Skeletal muscle satellite cell (primary cell): ENCODE measurements at regions not wholly inside any gene's neighbourhood (a gene's known extent, or its start where the extent isn't known, plus 50 kb on each side); places are given as distances from the start of the nearest gene placed in this dataset.
"Not testable (repeated sequence)": the region's sequence is repeated elsewhere in the genome, so short reads cannot be mapped to it uniquely, and the experiment has no call there.

ENCODE experiments used
- H3K27me3 ChIP-seq: 2 replicates; pipeline ENCODE4 v1.7.0; 2013; ENCODE audit warnings: low read length; ENCODE audit not compliant: control insufficient read depth, insufficient read depth
- H3K36me3 ChIP-seq: 2 replicates; pipeline ENCODE4 v1.7.0; 2013; ENCODE audit warnings: mild to moderate bottlenecking, control low read depth, low read length; ENCODE audit not compliant: insufficient read depth
- H3K4me1 ChIP-seq: 2 replicates; pipeline ENCODE4 v1.7.0; 2013; ENCODE audit warnings: low read length; ENCODE audit not compliant: control insufficient read depth, insufficient read depth
- H3K4me2 ChIP-seq: 2 replicates; pipeline ENCODE4 v1.7.0; 2013; ENCODE audit warnings: mild to moderate bottlenecking, low read length
- H3K4me3 ChIP-seq: 2 replicates; pipeline ENCODE4 v1.7.0; 2013; ENCODE audit warnings: low read length
- H3K9ac ChIP-seq: 2 replicates; pipeline ENCODE4 v1.7.0; 2013; ENCODE audit warnings: mild to moderate bottlenecking, low read depth, low read length, moderate library complexity
- H3K9me3 ChIP-seq: replicated peaks from 2 replicates; pipeline ENCODE4 v1.7.0; 2013; ENCODE audit warnings: mild to moderate bottlenecking, control low read depth, low read length

GRCh38 chr9:30065888-30066287, 2318.6 kb upstream of the ACO1 start:
- no peaks in the 10 kb centered on the region for H3K27me3 ChIP-seq
- no peak overlapping the region for H3K4me3 ChIP-seq
- H3K9me3 ChIP-seq, result no peaks in the 10 kb centered on the region
- H3K4me1 ChIP-seq, result no peaks in the 10 kb centered on the region
- H3K9ac ChIP-seq, result no peak overlapping the region
- H3K4me2 ChIP-seq, result no peak overlapping the region
- no peaks in the 10 kb centered on the region for H3K36me3 ChIP-seq

- not testable (repeated sequence) for H3K4me1 ChIP-seq, H3K36me3 ChIP-seq, H3K9ac ChIP-seq, H3K4me2 ChIP-seq, H3K27me3 ChIP-seq, H3K4me3 ChIP-seq, H3K9me3 ChIP-seq
These were observed 2315.2 kb upstream of the ACO1 start for GRCh38 chr9:30069236-30069635.

- no peak overlapping the region for H3K9ac ChIP-seq
- peaks cover 7% of the 10 kb centered on the region for H3K9me3 ChIP-seq
- H3K4me3 ChIP-seq, result no peak overlapping the region
- H3K4me2 ChIP-seq, result no peak overlapping the region
- no peaks in the 10 kb centered on the region for H3K4me1 ChIP-seq
- H3K36me3 ChIP-seq, result no peaks in the 10 kb centered on the region
- H3K27me3 ChIP-seq, result no peaks in the 10 kb centered on the region
These were observed 2309.4 kb upstream of the ACO1 start for GRCh38 chr9:30075022-30075421.

GRCh38 chr9:30075451-30076199, 2308.8 kb upstream of the ACO1 start:
- Histone ChIP-seq H3K4me2 (no peak overlapping the region), H3K4me1 (no peaks in the 10 kb centered on the region), H3K9ac (no peak overlapping the region), H3K4me3 (no peak overlapping the region), H3K9me3 (peaks cover 7% of the 10 kb centered on the region), H3K27me3 (no peaks in the 10 kb centered on the region), H3K36me3 (no peaks in the 10 kb centered on the region)

GRCh38 chr9:30078195-30078594, 2306.2 kb upstream of the ACO1 start:
- H3K9ac ChIP-seq, result no peak overlapping the region
- H3K36me3 ChIP-seq, result no peaks in the 10 kb centered on the region
- no peak overlapping the region for H3K4me2 ChIP-seq
- peaks cover 7% of the 10 kb centered on the region for H3K9me3 ChIP-seq
- no peaks in the 10 kb centered on the region for H3K27me3 ChIP-seq
- no peak overlapping the region for H3K4me3 ChIP-seq
- H3K4me1 ChIP-seq, result no peaks in the 10 kb centered on the region

GRCh38 chr9:30089428-30089827, 2295.0 kb upstream of the ACO1 start:
- Histone ChIP-seq H3K27me3 (no peaks in the 10 kb centered on the region), H3K4me3 (no peak overlapping the region), H3K9ac (no peak overlapping the region), H3K4me2 (no peak overlapping the region), H3K36me3 (no peaks in the 10 kb centered on the region), H3K9me3 (no peaks in the 10 kb centered on the region), H3K4me1 (no peaks in the 10 kb centered on the region)

GRCh38 chr9:30103647-30104394, 2280.6 kb upstream of the ACO1 start:
- Histone ChIP-seq H3K4me2 (no peak overlapping the region), H3K9me3 (no peaks in the 10 kb centered on the region), H3K4me3 (no peak overlapping the region)

GRCh38 chr9:30107134-30107533, 2277.3 kb upstream of the ACO1 start:
- not testable (repeated sequence) for H3K4me1 ChIP-seq, H3K4me2 ChIP-seq, H3K27me3 ChIP-seq, H3K9ac ChIP-seq, H3K9me3 ChIP-seq, H3K36me3 ChIP-seq, H3K4me3 ChIP-seq

More at GRCh38 chr9:30103647-30104394, 2280.6 kb upstream of the ACO1 start:
- no peak overlapping the region for H3K9ac ChIP-seq
- no peaks in the 10 kb centered on the region for H3K36me3 ChIP-seq
- no peaks in the 10 kb centered on the region for H3K4me1 ChIP-seq
- no peaks in the 10 kb centered on the region for H3K27me3 ChIP-seq

- Histone ChIP-seq H3K4me1 (no peaks in the 10 kb centered on the region), H3K9me3 (no peaks in the 10 kb centered on the region), H3K36me3 (no peaks in the 10 kb centered on the region), H3K4me2 (no peak overlapping the region), H3K4me3 (no peak overlapping the region), H3K9ac (no peak overlapping the region), H3K27me3 (no peaks in the 10 kb centered on the region)
These were observed 2267.7 kb upstream of the ACO1 start for GRCh38 chr9:30116673-30117217.

GRCh38 chr9:30120666-30121065, 2263.8 kb upstream of the ACO1 start:
- Histone ChIP-seq H3K9ac (no peak overlapping the region), H3K4me1 (no peaks in the 10 kb centered on the region), H3K36me3 (no peaks in the 10 kb centered on the region), H3K4me3 (no peak overlapping the region), H3K9me3 (no peaks in the 10 kb centered on the region), H3K27me3 (no peaks in the 10 kb centered on the region), H3K4me2 (no peak overlapping the region)

- H3K4me2 ChIP-seq, result no peak overlapping the region
- no peaks in the 10 kb centered on the region for H3K9me3 ChIP-seq
- no peak overlapping the region for H3K9ac ChIP-seq
- no peaks in the 10 kb centered on the region for H3K4me1 ChIP-seq
- H3K27me3 ChIP-seq, result no peaks in the 10 kb centered on the region
- H3K4me3 ChIP-seq, result no peak overlapping the region
- H3K36me3 ChIP-seq, result no peaks in the 10 kb centered on the region
These were observed 2262.8 kb upstream of the ACO1 start for GRCh38 chr9:30121611-30122010.
